ENCODE measurements at regions not wholly inside any gene's neighbourhood (a gene's known extent, or its start where the extent isn't known, plus 50 kb on each side); places are given as distances from the start of the nearest gene placed in this dataset.

- no peak for DNase-seq (ENCODE audit: low read depth in 3 of 3)
Measured at GRCh38 chr2:129058981-129059380, 740.3 kb upstream of the HS6ST1 start.

GRCh38 chr2:129059476-129059875 lies 740.8 kb upstream of the HS6ST1 start:
- DNase-seq (ENCODE audit: low read depth in 3 of 3): no peak

GRCh38 chr2:129061069-129061768 lies 742.6 kb upstream of the HS6ST1 start:
- DNase-seq (ENCODE audit: low read depth in 3 of 3): no peak

GRCh38 chr2:129061769-129062121 lies 743.1 kb upstream of the HS6ST1 start:
- DNase-seq (ENCODE audit: low read depth in 3 of 3): no peak

GRCh38 chr2:129062146-129062912 lies 743.7 kb upstream of the HS6ST1 start:
- DNase-seq (ENCODE audit: low read depth in 3 of 3): no peak

GRCh38 chr2:129067070-129067469 lies 748.4 kb upstream of the HS6ST1 start:
- no peak for DNase-seq (ENCODE audit: low read depth in 3 of 3)

GRCh38 chr2:129067953-129068352 lies 749.3 kb upstream of the HS6ST1 start:
- no peak for DNase-seq (ENCODE audit: low read depth in 3 of 3)

GRCh38 chr2:129068543-129068942 lies 749.9 kb upstream of the HS6ST1 start:
- no peak for DNase-seq (ENCODE audit: low read depth in 3 of 3)

- no peak for DNase-seq (ENCODE audit: low read depth in 3 of 3)
Measured at GRCh38 chr2:129069875-129070594, 751.4 kb upstream of the HS6ST1 start.

GRCh38 chr2:129070663-129071062 lies 752.0 kb upstream of the HS6ST1 start:
- no peak for DNase-seq (ENCODE audit: low read depth in 3 of 3)

GRCh38 chr2:129071531-129071930 lies 752.9 kb upstream of the HS6ST1 start:
- DNase-seq (ENCODE audit: low read depth in 3 of 3): no peak

GRCh38 chr2:129074298-129074920 lies 755.7 kb upstream of the HS6ST1 start:
- no peak for DNase-seq (ENCODE audit: low read depth in 3 of 3)

- DNase-seq (ENCODE audit: low read depth in 3 of 3): no peak
Measured at GRCh38 chr2:129078548-129078947, 759.9 kb upstream of the HS6ST1 start.

- no peak for DNase-seq (ENCODE audit: low read depth in 3 of 3)
Measured at GRCh38 chr2:129080715-129081476, 762.2 kb upstream of the HS6ST1 start.

GRCh38 chr2:129085386-129085785 lies 766.7 kb upstream of the HS6ST1 start:
- no peak for DNase-seq (ENCODE audit: low read depth in 3 of 3)

- DNase-seq (ENCODE audit: low read depth in 3 of 3): no peak
Measured at GRCh38 chr2:129087133-129087813, 768.6 kb upstream of the HS6ST1 start.

- no peak for DNase-seq (ENCODE audit: low read depth in 3 of 3)
Measured at GRCh38 chr2:129091620-129092019, 773.0 kb upstream of the HS6ST1 start.

- no peak for DNase-seq (ENCODE audit: low read depth in 3 of 3)
Measured at GRCh38 chr2:129092956-129093355, 774.3 kb upstream of the HS6ST1 start.

GRCh38 chr2:129101186-129101585 lies 782.5 kb upstream of the HS6ST1 start:
- DNase-seq (ENCODE audit: low read depth in 3 of 3): no peak

- no peak for DNase-seq (ENCODE audit: low read depth in 3 of 3)
Measured at GRCh38 chr2:129103936-129104878, 785.5 kb upstream of the HS6ST1 start.
